ENCODE measurements at regions not wholly inside any gene's neighbourhood (a gene's known extent, or its start where the extent isn't known, plus 50 kb on each side); places are given as distances from the start of the nearest gene placed in this dataset.

DNA sequence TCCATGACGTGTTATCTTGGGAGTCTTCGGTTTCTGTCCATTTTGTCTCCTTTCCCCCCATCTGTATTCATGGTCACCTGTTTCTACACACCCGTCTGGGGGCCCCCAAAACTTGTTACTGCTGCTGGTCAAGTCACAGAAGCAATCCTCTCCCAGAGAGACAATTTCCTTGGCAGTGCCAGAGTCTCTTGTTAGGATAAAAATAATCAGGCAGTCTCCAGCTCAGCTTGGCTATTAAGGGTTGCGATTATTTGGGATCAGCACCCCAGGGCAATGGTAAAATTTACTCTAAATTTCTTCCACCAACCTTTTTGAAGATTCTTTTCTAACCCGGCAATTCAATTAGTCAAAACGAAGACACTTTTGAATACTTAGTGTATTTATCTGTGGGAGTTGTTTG is 229.1 kb upstream of the JARID2 start:
- H3K27me3 ChIP-seq (replicated peaks in 1 of 2; ENCODE audit: control insufficient read depth in 2 of 2, insufficient read depth in 2 of 2, low read length in 1 of 2): no peaks in the 10 kb centered on the region
- ChIA-PET SMC1A (ENCODE audit: uncharacterized antibody, unreplicated experiment) (interaction anchor here (1.6 kb wide), 1 partner anchor 143 kb away, joined by 3 read pairs; no protein-coding TSS in a partner anchor), CTCF (no interaction called here), POLR2A (no interaction called here), RAD21 (ENCODE audit: unreplicated experiment) (no interaction called here)
- no peak for ATAC-seq
- no peak overlapping the region for H3K27ac ChIP-seq (ENCODE audit: control insufficient read depth, insufficient read depth)
- no peak overlapping the region for H3K4me2 ChIP-seq (ENCODE audit: control insufficient read depth, insufficient read depth)
- no peak overlapping the region for H3K9ac ChIP-seq (ENCODE audit: control insufficient read depth, insufficient read depth, low read length)
- intact Hi-C loops (cut with micrococcal nuclease; ENCODE audit: unreplicated experiment): no loop called here
- H4K20me1 ChIP-seq (ENCODE audit: control insufficient read depth, insufficient read depth): no peaks in the 10 kb centered on the region
- H3K9me3 ChIP-seq (replicated peaks; ENCODE audit: control insufficient read depth, insufficient read depth, low read length): no peaks in the 10 kb centered on the region
- in situ Hi-C loops (cut with MboI): no loop called here
- no peak for DNase-seq (ENCODE audit: low read depth, low spot score)
- no peaks in the 10 kb centered on the region for H3K79me2 ChIP-seq (ENCODE audit: control insufficient read depth, insufficient read depth, low read length)
- H3K4me1 ChIP-seq (ENCODE audit: control insufficient read depth, insufficient read depth, low read length): 0 out of 2 replicates have a peak, but pooled peaks cover 5% of the 10 kb centered on the region
- no peak for FAIRE-seq
- WGBS (ENCODE audit: insufficient coverage, insufficient replicate concordance, low lambda C conversion rate, missing lambda C conversion rate): 51% methylated on average over 6 of the region's 6 CpGs
- no peaks in the 10 kb centered on the region for H3K36me3 ChIP-seq (ENCODE audit: control insufficient read depth in 2 of 2, insufficient read depth in 2 of 2, low read length in 1 of 2)
- H3K4me3 ChIP-seq: no peak overlapping the region
- no peak overlapping the region for H2AFZ ChIP-seq (ENCODE audit: control insufficient read depth, low read depth, low read length)
- no TSS peak for BruUV-seq (replicated peaks)
- TF ChIP-seq TCF7 (IDR thresholded peaks at IDR 0.05; ENCODE audit: borderline replicate concordance) (no peak), MYC (IDR thresholded peaks at IDR 0.05; ENCODE audit: insufficient read depth, insufficient read length, insufficient replicate concordance, low read length, severe bottlenecking) (no peak), CHD4 (IDR thresholded peaks at IDR 0.05) (no peak), CEBPB (IDR thresholded peaks at IDR 0.05; ENCODE audit: borderline replicate concordance in 1 of 2, low read depth in 2 of 2, low read length in 2 of 2) (no peak), ZZZ3 (IDR thresholded peaks at IDR 0.05; ENCODE audit: control insufficient read depth, insufficient read length, low read depth) (no peak), SUZ12 (IDR thresholded peaks at IDR 0.05; ENCODE audit: unreplicated experiment) (no peak), JUND (IDR thresholded peaks at IDR 0.05; ENCODE audit: low read depth, low read length) (no peak), MEF2A (IDR thresholded peaks at IDR 0.05; ENCODE audit: insufficient read depth, low read depth, low read length) (no peak), EED (IDR thresholded peaks at IDR 0.05; ENCODE audit: low read depth) (no peak), NR2C1 (IDR thresholded peaks at IDR 0.05) (no peak), ZNF24 (IDR thresholded peaks at IDR 0.05) (no peak), RBBP5 (conservative IDR thresholded peaks at IDR 0.05) (no peak)
- TF ChIP-seq, protein P1, sequence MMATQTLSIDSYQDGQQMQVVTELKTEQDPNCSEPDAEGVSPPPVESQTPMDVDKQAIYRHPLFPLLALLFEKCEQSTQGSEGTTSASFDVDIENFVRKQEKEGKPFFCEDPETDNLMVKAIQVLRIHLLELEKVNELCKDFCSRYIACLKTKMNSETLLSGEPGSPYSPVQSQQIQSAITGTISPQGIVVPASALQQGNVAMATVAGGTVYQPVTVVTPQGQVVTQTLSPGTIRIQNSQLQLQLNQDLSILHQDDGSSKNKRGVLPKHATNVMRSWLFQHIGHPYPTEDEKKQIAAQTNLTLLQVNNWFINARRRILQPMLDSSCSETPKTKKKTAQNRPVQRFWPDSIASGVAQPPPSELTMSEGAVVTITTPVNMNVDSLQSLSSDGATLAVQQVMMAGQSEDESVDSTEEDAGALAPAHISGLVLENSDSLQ (IDR thresholded peaks at IDR 0.05): no peak
- TF ChIP-seq, protein P2, sequence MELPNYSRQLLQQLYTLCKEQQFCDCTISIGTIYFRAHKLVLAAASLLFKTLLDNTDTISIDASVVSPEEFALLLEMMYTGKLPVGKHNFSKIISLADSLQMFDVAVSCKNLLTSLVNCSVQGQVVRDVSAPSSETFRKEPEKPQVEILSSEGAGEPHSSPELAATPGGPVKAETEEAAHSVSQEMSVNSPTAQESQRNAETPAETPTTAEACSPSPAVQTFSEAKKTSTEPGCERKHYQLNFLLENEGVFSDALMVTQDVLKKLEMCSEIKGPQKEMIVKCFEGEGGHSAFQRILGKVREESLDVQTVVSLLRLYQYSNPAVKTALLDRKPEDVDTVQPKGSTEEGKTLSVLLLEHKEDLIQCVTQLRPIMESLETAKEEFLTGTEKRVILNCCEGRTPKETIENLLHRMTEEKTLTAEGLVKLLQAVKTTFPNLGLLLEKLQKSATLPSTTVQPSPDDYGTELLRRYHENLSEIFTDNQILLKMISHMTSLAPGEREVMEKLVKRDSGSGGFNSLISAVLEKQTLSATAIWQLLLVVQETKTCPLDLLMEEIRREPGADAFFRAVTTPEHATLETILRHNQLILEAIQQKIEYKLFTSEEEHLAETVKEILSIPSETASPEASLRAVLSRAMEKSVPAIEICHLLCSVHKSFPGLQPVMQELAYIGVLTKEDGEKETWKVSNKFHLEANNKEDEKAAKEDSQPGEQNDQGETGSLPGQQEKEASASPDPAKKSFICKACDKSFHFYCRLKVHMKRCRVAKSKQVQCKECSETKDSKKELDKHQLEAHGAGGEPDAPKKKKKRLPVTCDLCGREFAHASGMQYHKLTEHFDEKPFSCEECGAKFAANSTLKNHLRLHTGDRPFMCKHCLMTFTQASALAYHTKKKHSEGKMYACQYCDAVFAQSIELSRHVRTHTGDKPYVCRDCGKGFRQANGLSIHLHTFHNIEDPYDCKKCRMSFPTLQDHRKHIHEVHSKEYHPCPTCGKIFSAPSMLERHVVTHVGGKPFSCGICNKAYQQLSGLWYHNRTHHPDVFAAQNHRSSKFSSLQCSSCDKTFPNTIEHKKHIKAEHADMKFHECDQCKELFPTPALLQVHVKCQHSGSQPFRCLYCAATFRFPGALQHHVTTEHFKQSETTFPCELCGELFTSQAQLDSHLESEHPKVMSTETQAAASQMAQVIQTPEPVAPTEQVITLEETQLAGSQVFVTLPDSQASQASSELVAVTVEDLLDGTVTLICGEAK (IDR thresholded peaks at IDR 0.05; ENCODE audit: borderline replicate concordance): no peak
- TF ChIP-seq, protein P3, sequence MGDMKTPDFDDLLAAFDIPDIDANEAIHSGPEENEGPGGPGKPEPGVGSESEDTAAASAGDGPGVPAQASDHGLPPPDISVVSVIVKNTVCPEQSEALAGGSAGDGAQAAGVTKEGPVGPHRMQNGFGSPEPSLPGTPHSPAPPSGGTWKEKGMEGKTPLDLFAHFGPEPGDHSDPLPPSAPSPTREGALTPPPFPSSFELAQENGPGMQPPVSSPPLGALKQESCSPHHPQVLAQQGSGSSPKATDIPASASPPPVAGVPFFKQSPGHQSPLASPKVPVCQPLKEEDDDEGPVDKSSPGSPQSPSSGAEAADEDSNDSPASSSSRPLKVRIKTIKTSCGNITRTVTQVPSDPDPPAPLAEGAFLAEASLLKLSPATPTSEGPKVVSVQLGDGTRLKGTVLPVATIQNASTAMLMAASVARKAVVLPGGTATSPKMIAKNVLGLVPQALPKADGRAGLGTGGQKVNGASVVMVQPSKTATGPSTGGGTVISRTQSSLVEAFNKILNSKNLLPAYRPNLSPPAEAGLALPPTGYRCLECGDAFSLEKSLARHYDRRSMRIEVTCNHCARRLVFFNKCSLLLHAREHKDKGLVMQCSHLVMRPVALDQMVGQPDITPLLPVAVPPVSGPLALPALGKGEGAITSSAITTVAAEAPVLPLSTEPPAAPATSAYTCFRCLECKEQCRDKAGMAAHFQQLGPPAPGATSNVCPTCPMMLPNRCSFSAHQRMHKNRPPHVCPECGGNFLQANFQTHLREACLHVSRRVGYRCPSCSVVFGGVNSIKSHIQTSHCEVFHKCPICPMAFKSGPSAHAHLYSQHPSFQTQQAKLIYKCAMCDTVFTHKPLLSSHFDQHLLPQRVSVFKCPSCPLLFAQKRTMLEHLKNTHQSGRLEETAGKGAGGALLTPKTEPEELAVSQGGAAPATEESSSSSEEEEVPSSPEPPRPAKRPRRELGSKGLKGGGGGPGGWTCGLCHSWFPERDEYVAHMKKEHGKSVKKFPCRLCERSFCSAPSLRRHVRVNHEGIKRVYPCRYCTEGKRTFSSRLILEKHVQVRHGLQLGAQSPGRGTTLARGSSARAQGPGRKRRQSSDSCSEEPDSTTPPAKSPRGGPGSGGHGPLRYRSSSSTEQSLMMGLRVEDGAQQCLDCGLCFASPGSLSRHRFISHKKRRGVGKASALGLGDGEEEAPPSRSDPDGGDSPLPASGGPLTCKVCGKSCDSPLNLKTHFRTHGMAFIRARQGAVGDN (IDR thresholded peaks at IDR 0.05): no peak

Data from GM12878 (cell line).